H4 (cell line): ENCODE measurements at regions not wholly inside any gene's neighbourhood (a gene's known extent, or its start where the extent isn't known, plus 50 kb on each side); places are given as distances from the start of the nearest gene placed in this dataset.
A peak's percentile ranks its signal among the peaks of the same experiment; 100 is the strongest.

Experiments
- DNase-seq: peaks from one replicate; pipeline ENCODE4 v3.0.0-alpha.2; 2015; ENCODE audit warnings: low spot score

DNA sequence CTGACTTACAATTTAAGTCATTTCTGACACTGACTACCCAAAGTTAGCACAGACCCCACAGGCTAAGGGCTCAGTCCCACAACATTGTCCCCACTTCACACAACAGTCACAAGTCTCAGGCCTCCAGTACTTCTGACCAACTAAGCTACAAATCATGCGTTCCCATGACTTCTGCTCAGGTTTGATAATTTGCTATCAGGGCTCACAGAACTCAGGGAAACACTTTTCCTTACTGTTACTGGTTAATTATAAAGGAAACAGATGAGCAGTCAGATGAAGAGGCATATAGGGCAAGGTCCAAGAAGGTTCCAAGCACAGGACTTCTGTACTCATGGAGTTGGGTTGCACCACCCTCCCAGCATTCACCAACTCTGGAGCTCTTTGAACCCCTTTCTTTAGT is 151.2 kb upstream of the TNR start:
- DNase-seq: no peak

DNA sequence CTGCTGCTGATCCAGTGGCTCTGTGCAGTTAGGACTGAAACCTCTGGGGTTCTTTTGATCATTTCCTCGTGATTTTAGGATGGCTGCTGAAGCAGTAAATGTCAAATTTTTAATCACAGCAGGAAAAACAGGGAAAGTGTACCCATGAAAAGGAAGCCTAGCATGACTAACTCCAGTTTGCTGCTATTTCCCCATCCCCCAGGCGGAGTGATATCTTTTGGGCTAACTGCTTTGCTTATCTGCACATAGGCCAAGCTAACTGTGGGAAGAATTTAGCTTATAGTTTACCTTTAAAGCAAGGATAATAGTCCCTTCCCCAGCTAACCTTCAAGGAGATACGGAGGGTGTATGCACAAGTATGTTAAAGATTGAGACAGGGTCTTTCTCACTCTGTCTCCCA is 149.8 kb upstream of the TNR start:
- no peak for DNase-seq

DNA sequence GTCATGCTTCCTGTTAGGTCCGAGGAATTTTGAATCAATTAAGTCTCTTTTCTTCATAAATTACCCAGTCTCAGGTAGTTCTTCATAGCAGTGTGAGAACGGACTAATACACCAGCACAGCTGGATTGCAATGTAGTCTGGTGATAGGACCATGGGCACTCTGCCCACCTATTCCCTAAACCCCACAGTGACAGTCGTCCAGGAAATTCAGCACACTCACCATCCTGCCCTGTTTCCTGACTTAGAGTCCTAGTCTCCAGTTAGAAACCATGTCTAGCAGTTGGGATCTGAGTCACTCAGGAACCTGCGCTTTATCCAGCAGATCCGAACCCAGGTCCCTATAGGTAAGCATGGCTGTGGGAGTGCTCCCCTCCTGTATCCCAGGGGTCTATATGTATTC is 149.3 kb upstream of the TNR start:
- no peak for DNase-seq

DNA sequence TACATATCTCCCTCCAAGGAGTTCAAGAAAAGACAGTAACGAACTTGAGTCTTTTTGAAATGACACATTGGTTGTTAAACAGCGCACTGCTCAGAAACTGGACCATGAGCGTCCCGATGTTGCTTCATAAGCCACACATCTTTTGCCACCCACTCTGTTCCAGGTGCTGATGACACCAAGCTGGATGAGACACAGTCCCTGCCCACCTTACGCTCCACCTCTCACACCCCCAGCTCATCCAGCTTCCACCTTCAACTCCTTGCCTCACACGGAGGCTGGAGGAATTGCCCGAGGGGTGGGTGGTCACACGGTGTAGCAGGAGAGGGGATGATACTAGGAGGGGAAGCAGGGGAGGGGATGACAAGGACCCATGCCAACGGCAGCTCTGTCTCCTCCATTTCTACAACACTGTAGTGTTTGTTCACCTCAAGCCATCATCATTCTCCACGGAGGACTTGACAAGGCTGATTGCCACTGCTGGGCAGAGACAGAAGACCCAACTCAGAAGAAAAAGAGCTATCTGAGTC is 148.5 kb upstream of the TNR start:
- DNase-seq: no peak

DNA sequence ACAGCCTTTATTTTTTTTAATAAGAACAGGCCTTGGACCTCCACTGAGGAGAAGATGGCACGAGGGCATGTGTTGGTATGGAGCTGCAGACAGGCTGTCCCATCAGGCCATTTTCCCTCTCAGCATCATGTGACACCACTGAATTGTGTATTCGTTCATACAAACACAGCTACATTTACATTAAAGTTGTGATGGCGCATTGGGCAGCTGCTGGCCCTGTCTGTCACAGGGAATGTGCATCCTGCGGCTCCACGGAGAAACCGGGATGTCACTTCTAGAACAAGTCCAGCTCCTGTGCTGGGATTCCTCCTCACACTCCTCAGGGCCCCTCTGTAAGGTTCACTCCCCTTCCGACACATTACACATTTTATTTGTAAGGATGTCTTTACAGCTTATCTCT is 147.6 kb upstream of the TNR start:
- DNase-seq: no peak

DNA sequence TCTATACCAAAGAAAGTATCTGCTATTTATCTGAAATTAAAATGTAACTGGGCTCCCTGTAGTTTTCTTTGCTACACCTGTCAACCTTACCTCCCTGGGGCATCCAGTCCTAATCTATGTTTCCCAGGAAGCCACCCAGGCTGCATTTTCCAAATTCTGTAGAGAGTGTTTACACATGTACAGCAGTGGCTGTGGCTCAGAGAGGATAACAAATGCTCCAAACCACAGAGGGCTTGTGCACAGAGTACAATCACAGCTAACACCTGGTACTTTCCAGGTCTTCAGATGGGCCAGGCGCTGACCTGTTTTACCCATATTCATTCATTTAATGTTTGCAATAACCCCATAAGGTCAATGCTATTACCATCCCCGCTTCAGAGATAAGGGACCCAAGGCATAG is 146.5 kb upstream of the TNR start:
- no peak for DNase-seq

DNA sequence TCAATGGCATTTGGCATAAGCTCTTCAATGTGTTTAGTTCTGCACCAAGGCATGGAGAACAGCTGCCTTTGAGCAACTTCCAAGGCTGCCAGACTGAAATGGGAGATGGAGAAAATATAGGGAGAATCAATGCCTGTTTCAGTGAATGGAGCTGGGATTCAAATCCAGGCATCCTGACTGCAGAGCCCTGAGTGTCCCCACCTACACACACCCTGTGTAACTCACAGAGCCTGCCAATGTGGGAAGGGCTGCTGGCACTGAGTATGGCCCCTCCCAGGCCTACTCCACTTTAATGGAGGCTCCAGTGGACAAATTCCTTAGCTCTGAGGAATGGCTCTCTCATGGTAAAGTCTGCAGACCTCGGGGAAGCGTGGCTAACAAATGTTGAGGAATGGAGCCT is 145.6 kb upstream of the TNR start:
- DNase-seq: no peak

DNA sequence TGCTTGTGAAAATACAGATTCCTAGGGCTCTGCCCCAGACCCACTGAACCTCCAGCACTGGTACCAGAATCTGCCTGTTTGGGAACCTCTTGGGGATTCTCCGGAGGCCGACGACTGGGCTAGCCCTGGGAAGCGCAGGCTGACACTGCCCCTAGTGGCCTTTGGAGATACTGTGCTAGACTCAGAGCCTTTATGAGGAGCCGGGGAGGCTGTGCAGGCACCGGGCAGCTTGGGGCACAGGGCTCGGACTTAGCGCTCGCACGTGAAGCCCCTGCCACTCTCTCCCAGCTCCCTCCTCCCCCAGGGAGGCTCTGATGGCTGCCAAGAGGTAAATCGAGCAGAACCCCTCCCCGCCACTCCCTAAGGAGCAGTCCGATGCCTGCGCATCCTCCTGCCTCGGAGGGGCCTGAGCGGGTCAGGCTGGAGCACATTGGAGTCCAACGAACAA is 144.6 kb upstream of the TNR start:
- peak; percentile 32 for DNase-seq

DNA sequence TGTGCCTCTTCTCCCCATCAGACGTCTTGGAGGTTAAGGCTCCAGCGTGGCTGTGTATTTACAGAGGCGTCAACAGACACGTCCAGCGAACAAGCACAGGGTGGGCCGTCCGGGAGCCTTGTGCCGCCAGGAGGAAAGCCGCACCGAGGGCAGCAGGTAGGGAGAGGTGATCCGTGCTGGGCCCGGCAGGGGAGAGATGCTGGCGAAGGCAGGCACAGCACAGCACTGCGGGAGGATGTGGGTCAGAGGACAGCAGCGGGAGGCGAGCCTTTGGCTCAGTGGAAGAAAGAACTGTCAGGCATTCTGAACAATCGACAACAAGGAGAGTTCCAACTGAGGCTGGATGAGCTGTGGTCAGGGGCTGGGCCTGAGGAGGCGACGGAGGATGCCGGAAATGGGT is 144.1 kb upstream of the TNR start:
- DNase-seq: no peak

DNA sequence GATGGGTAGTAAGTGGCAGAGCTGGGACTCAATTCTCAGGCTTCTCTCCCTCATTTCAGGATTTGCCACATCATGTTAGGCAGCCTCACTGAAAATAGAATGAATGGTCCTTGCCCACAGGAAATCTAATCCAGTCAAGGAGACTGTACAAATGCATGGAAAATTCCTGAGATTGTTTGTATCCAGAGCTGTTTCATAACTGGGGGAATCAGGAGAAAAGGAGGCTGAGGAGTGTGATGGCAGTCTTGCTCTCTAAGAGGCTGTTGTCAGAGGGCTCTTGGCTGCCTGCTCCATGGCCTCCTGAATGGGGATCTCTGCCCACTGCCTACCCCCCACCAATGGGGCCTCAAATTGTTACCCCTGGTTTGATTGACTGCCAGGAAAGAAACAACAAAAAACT is 141.9 kb upstream of the TNR start:
- no peak for DNase-seq

DNA sequence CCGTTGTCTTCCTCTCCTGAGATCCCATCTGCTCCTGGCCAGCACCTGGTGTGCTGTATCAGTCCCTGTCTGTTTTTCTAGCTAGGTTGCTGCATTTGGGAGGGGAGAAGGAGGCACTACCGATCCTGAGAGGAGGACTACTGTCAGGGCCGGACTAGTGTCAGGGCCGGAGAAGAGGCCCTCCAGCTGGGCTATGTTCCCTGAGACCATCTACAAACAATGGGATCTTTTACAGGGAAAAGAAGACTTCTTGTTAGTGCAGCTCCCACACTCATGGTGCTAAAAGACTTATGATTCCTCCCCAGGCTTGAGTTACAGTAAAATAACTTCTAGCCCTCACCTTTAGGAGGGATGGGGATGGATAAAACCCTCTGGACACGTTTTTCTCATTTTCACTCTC is 141.0 kb upstream of the TNR start:
- no peak for DNase-seq

DNA sequence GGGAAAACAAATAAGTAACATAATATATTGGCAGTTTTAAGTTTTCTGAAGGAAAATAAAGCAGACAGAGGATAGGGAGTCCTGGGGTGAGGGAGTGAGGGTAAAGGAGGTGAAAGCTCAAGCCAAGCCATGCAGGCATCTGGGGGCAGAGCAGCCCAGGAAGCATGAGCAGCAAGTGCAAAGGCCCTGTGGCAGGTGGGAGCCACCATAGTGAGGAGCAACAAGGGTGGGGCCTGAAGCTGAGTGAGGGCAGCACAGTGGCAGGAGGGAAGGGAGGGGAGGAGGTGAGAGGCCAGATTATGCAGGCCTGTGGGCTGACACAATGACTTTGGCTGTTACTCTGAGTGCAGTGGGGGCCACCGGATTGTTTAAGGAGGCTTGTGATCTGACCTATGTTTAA is 138.8 kb upstream of the TNR start:
- no peak for DNase-seq

DNA sequence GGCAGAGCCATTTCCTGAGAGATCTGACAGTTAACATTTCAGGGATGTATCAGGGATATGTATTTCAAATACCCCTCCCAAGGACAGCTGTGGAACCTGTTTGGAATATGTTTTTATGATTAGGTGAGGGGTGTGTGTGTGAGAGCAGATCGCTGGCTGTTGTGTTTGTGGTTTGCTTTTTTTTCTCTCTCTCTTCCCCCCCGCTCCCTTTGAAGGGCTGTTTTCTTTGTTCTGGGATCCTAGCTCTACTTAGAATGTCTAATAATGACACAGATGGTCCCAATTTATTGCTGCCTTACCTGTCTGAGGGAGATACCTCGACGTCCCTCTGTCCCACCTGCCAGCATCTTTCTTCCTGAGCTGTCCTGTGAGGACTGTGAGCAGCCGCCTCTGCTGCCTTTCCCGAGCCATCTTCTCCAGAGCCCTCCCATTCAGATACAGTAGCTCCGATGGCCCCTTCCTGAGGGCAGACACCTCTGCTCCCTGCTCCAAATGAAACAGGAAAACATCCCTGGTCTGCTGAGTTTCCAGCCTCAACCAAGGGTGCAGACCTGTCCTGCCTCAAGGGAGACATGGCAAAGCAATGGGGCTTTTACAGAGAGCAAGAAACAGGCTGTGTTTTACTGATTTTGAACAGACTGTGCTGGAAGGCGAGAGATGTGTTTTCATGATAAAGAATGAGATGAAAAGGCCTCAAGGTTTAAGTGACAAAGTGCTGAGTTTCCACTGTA is 138.0 kb upstream of the TNR start:
- DNase-seq: no peak

DNA sequence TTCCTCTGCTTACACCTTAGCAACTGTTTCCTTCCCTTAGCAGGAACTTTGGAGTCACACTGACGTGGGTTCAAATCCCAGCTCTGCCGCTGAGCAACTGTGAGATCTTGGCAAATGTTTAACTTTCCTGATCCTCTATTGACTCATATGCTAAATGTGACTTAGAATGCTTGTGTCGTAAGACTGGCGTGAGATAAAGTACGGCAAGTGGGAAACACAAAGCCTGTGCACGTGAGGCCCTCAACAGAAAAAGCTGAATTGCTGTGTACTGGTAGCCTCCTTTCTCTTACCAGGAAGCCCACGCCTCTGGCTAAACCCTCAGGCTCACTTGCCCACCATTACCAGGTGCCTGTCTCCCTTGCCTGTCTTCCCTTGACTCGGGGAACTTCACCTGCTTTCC is 135.4 kb upstream of the TNR start:
- DNase-seq: no peak

DNA sequence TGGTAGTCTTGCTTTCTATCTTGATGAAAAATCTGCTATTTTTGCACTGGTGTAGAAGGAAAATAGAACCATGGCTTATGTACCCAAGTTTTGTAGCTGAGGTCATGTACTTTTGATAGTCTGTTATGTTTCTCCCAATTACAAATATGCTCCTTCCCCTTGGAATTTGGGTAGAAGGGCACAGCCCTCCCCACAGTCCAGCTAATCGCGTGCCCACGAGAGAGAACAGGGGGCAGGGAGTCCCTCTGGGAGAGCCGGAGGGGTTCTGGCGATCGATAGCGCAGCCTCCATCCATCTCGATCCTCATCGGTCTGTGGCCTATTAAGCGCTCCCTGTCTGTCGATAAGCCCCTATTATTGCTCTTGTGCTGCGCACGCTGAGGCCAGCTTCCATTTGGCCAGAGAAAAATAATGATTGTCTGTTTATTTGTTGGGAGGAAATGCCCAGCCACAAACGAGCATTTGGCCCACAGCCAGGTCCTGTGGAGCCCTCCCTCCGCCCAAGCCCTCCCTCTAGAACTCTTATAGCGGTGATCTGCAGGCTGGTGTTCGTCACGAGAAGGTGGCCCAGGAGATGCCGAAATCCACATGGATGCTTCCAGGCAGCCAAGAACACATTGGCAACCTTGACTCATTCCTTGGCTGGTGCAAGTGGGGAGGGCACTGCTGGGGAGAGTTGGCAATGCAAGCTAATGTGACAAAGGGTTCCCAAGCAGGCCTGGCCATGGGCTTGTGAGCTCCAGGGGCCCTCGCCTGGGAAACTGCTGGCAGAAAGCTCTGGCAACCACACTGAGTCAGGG is 134.7 kb upstream of the TNR start:
- DNase-seq: peak; percentile 44

DNA sequence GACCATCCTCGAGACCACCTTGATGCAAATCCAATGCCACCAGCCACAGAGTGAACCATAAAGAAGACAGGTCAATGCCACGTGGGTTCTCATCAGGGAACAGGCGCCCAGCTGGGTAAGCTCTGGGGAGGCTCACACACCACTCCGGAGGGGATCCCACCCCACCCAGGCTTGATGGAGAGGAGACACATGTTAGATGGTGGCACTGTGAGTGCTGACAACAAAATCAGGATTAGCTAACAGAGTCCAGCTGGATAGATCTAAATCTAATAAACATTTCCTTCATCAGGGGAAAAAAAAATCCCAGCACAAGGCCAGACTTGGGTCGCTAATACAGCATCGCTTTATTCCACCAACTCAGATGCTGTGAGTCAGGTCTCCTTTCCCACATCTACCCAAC is 132.2 kb upstream of the TNR start:
- DNase-seq: no peak

DNA sequence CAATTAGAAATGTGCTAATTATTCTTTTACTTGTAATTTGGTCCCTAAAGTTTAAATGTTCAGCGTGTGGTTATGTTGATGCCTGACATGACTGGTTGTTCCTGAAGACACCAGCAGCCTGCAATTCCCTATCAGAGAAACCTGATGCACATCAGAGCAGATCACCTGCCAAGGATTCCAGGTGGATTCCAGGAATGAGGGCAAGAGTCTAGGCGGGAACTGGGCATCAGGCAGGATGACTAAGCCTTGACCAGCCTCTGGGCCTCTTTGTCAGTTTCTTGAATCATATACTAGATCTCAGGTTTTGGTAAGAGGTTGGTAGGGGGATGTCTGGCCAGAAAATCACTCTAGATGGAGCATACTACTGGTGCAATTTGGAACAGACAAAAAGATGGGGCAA is 130.7 kb upstream of the TNR start:
- DNase-seq: no peak

DNA sequence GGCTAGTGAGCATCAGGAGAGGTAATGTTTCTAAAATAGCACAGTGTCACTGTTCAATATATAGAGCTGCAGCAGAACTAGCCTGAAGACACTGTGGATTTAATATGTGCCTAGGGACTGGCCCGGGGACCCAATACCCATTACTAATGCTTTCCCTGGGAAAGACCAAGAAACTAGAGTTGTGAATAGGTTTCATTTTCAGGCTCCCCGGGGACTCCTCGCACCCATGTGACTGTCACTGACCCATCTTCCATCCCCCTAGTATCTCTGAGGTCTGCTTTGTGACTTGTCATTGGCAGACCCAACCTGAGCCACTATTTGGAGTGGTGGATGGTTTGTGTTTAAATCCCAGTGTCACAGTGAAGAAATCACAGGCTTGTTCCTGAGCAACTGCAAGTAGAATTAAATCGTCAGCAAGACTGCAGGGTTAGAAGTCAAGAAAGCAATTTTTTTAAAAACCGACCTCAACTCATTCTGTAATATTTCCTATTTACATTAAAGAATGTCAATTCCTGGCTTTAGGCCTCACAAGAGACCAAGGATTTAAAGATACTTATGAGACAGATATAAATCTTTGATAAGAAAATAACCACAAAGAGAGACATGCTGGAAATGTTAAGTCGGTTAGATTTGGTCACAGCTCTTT is 130.0 kb upstream of the TNR start:
- DNase-seq: no peak

DNA sequence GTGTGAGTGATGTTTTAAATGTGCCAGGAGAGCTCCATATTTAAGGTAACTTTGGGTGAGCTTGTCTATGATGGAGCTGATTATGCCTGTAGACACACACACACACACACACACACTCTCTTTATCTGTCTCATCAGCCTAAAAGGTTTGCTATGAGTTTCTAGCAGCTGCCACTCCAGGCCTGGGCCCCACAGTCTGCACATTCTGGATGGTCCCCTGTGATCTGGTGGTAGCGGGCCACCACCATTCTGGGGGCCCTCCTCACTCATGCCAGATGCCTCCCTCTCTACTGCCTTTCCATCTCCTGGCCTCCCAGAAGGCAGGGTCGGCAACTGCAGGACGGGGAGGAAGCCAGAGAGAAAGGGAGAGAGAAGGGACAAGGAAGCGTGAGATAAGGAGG is 129.2 kb upstream of the TNR start:
- no peak for DNase-seq

DNA sequence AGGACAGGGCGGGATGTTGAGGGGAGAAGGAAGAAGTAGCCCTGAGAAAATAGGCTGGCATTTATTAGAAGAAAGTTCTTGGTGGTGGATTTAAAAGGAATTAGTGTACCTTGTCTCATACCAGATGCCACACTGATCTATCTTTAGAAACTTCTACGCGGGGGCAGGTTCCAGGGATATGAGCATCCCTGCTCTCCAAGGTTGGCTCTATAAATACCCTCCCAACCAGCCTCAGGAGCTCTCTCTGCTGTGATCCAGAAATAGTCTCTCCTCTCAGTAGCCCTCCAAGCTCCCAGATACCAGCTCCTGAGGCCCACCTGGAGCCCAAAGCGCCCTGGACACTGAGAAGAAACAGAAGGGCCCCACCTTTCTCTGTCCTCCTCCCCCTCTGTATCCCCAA is 128.3 kb upstream of the TNR start:
- DNase-seq: no peak

DNA sequence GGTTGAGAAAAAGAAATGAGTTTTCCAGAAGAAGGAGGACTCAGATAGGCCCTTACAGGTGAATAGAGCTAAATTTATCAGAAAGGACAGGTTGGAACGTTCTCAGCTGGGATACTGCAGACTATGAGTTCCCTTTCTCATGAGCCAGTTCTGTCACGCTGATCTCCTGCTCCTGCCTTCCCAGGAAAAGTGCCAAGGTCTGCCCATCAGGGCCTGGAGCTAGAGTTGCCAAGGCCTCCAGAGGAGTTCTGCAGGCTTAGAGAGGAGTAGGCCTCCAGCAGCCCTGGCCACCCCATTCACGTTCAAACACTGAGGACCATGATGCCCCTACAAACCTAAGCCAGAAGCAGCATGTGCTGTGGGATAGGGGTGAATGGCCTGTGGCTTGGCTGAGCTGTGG is 126.8 kb upstream of the TNR start:
- no peak for DNase-seq

DNA sequence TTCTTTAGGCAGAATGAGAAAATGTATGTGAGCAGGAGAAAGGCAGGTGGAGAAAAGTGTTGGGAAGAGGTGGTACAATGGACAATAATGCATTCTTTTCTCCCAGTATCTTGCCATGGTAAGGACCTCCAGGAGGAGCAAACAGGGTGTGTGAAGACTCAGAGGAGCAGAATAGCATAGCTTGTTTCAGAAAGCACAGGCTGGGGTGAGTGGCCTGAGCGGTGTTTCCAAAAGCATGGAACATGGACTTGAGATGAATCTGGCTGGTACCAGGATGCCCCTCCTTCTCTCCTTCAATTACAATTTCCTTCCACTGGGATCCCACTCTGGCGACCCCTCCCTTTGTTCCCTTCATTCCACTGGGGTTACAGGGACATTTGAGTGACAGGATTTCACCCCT is 123.4 kb upstream of the TNR start:
- no peak for DNase-seq
